ENCODE measurements at regions not wholly inside any gene's neighbourhood (a gene's known extent, or its start where the extent isn't known, plus 50 kb on each side); places are given as distances from the start of the nearest gene placed in this dataset.

GRCh38 chr6:100084316-100084990 lies 90.4 kb upstream of the MCHR2 start:
- TF ChIP-seq CTCF (IDR thresholded peaks at IDR 0.05; ENCODE audit: insufficient read depth, low read length): no peak
- TF ChIP-seq POLR2AphosphoS5 (IDR thresholded peaks at IDR 0.05; ENCODE audit: low read depth): no peak
- no peak for TF ChIP-seq SPI1 (IDR thresholded peaks at IDR 0.05; ENCODE audit: borderline replicate concordance, low read depth)

Data from HL-60 (cell line).